ENCODE measurements at regions not wholly inside any gene's neighbourhood (a gene's known extent, or its start where the extent isn't known, plus 50 kb on each side); places are given as distances from the start of the nearest gene placed in this dataset.

DNA sequence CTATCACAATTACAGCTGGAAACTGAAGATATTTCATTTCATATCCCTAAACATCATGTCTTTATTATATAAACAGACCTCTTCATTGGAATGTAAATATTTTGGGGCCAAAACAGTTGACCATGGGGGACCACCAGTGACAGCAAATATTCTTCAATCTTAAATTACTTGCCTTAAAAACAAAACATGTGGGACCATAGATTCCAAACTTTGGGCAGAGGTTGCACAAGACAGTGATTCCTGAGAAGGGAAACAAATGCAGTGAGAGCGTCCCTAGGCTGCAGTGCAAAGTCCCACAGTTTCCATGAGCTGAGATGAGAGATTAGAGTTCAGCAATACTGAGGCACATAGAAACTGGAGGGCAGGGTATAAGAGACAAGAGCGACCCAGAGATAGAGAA is 818.9 kb downstream of the CBLN2 start:
- TF ChIP-seq SIN3A (IDR thresholded peaks at IDR 0.05; ENCODE audit: low read depth) = no peak
- TF ChIP-seq, protein P1, sequence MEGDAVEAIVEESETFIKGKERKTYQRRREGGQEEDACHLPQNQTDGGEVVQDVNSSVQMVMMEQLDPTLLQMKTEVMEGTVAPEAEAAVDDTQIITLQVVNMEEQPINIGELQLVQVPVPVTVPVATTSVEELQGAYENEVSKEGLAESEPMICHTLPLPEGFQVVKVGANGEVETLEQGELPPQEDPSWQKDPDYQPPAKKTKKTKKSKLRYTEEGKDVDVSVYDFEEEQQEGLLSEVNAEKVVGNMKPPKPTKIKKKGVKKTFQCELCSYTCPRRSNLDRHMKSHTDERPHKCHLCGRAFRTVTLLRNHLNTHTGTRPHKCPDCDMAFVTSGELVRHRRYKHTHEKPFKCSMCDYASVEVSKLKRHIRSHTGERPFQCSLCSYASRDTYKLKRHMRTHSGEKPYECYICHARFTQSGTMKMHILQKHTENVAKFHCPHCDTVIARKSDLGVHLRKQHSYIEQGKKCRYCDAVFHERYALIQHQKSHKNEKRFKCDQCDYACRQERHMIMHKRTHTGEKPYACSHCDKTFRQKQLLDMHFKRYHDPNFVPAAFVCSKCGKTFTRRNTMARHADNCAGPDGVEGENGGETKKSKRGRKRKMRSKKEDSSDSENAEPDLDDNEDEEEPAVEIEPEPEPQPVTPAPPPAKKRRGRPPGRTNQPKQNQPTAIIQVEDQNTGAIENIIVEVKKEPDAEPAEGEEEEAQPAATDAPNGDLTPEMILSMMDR (IDR thresholded peaks at IDR 0.05 in 2 of 3, conservative IDR thresholded peaks at IDR 0.05 in 1 of 3; ENCODE audit: borderline replicate concordance in 1 of 3, insufficient read depth in 1 of 3, low read depth in 2 of 3, low read length in 2 of 3) = no peak
- no peak for TF ChIP-seq FOSL1 (IDR thresholded peaks at IDR 0.05; ENCODE audit: low read depth)
- no peak for TF ChIP-seq POLR2A (IDR thresholded peaks at IDR 0.05; ENCODE audit: borderline replicate concordance, extremely low read depth, insufficient read depth, insufficient read length)
- no peak for TF ChIP-seq EZH2 (IDR thresholded peaks at IDR 0.05)
- TF ChIP-seq, protein P2, sequence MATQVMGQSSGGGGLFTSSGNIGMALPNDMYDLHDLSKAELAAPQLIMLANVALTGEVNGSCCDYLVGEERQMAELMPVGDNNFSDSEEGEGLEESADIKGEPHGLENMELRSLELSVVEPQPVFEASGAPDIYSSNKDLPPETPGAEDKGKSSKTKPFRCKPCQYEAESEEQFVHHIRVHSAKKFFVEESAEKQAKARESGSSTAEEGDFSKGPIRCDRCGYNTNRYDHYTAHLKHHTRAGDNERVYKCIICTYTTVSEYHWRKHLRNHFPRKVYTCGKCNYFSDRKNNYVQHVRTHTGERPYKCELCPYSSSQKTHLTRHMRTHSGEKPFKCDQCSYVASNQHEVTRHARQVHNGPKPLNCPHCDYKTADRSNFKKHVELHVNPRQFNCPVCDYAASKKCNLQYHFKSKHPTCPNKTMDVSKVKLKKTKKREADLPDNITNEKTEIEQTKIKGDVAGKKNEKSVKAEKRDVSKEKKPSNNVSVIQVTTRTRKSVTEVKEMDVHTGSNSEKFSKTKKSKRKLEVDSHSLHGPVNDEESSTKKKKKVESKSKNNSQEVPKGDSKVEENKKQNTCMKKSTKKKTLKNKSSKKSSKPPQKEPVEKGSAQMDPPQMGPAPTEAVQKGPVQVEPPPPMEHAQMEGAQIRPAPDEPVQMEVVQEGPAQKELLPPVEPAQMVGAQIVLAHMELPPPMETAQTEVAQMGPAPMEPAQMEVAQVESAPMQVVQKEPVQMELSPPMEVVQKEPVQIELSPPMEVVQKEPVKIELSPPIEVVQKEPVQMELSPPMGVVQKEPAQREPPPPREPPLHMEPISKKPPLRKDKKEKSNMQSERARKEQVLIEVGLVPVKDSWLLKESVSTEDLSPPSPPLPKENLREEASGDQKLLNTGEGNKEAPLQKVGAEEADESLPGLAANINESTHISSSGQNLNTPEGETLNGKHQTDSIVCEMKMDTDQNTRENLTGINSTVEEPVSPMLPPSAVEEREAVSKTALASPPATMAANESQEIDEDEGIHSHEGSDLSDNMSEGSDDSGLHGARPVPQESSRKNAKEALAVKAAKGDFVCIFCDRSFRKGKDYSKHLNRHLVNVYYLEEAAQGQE (IDR thresholded peaks at IDR 0.05; ENCODE audit: low read depth) = no peak

Measured in HCT116 (cell line).